BLaER1 (cell line): ENCODE measurements at regions not wholly inside any gene's neighbourhood (a gene's known extent, or its start where the extent isn't known, plus 50 kb on each side); places are given as distances from the start of the nearest gene placed in this dataset.
"Not testable (repeated sequence)": the region's sequence is repeated elsewhere in the genome, so short reads cannot be mapped to it uniquely, and the experiment has no call there.

Source experiments
- H3K27ac ChIP-seq: shearing (Covaris generic); formaldehyde crosslinking; 2 replicates; pipeline ENCODE4 v1.8.1; 2022
- H3K27me3 ChIP-seq: shearing (Covaris generic); formaldehyde crosslinking; 2 replicates; pipeline ENCODE4 v1.8.1; 2022
- H3K36me3 ChIP-seq: shearing (Covaris generic); formaldehyde crosslinking; 2 replicates; pipeline ENCODE4 v1.8.1; 2022
- H3K4me1 ChIP-seq: shearing (Covaris generic); formaldehyde crosslinking; 2 replicates; pipeline ENCODE4 v1.8.1; 2022
- H3K4me2 ChIP-seq: shearing (Covaris generic); formaldehyde crosslinking; 2 replicates; pipeline ENCODE4 v1.8.1; 2022
- H3K4me3 ChIP-seq: shearing (Covaris generic); formaldehyde crosslinking; 2 replicates; pipeline ENCODE4 v1.8.1; 2022
- H3K9ac ChIP-seq: shearing (Covaris generic); formaldehyde crosslinking; 2 replicates; pipeline ENCODE4 v1.8.1; 2022
- H3K9me3 ChIP-seq: shearing (Covaris generic); formaldehyde crosslinking; 2 replicates; pipeline ENCODE4 v1.8.1; 2022
- H4K20me1 ChIP-seq: shearing (Covaris generic); formaldehyde crosslinking; 2 replicates; pipeline ENCODE4 v1.8.1; 2022
- Cebpa-rat ChIP-seq: shearing (Covaris generic); IDR thresholded peaks from 2 replicates; pipeline ENCODE4 v1.8.1; 2022

GRCh38 chr17:33687831-33688230, 394.7 kb upstream of the ASIC2 start:
- H3K4me1 ChIP-seq, result no peaks in the 10 kb centered on the region
- H3K9me3 ChIP-seq, result no peaks in the 10 kb centered on the region
- no peaks in the 10 kb centered on the region for H4K20me1 ChIP-seq
- no peak overlapping the region for H3K4me2 ChIP-seq
- no peak for TF ChIP-seq Cebpa-rat
- no peaks in the 10 kb centered on the region for H3K27me3 ChIP-seq
- no peak overlapping the region for H3K27ac ChIP-seq
- no peak overlapping the region for H3K9ac ChIP-seq
- no peaks in the 10 kb centered on the region for H3K36me3 ChIP-seq
- no peak overlapping the region for H3K4me3 ChIP-seq

- Histone ChIP-seq H3K27ac (no peak overlapping the region), H3K4me1 (no peaks in the 10 kb centered on the region), H4K20me1 (no peaks in the 10 kb centered on the region), H3K9ac (no peak overlapping the region), H3K9me3 (no peaks in the 10 kb centered on the region), H3K27me3 (no peaks in the 10 kb centered on the region), H3K4me2 (no peak overlapping the region), H3K36me3 (no peaks in the 10 kb centered on the region), H3K4me3 (no peak overlapping the region)
- no peak for TF ChIP-seq Cebpa-rat
Observed at GRCh38 chr17:33688771-33689170, 395.7 kb upstream of the ASIC2 start.

- H3K9ac ChIP-seq, result no peak overlapping the region
- no peak for TF ChIP-seq Cebpa-rat
- H4K20me1 ChIP-seq, result no peaks in the 10 kb centered on the region
- H3K27ac ChIP-seq, result no peak overlapping the region
- H3K4me1 ChIP-seq, result no peaks in the 10 kb centered on the region
- no peaks in the 10 kb centered on the region for H3K9me3 ChIP-seq
- H3K36me3 ChIP-seq, result no peaks in the 10 kb centered on the region
- H3K4me2 ChIP-seq, result no peak overlapping the region
- no peaks in the 10 kb centered on the region for H3K27me3 ChIP-seq
- no peak overlapping the region for H3K4me3 ChIP-seq
Observed at GRCh38 chr17:33689725-33690124, 396.6 kb upstream of the ASIC2 start.

GRCh38 chr17:33695431-33695830, 402.3 kb upstream of the ASIC2 start:
- Histone ChIP-seq H3K36me3 (no peaks in the 10 kb centered on the region), H3K27me3 (no peaks in the 10 kb centered on the region)
- no peak for TF ChIP-seq Cebpa-rat

GRCh38 chr17:33696102-33696501, 403.0 kb upstream of the ASIC2 start:
- no peak overlapping the region for H3K4me2 ChIP-seq
- H3K9me3 ChIP-seq, result no peaks in the 10 kb centered on the region
- no peaks in the 10 kb centered on the region for H3K36me3 ChIP-seq
- H3K27me3 ChIP-seq, result no peaks in the 10 kb centered on the region
- no peaks in the 10 kb centered on the region for H4K20me1 ChIP-seq
- no peaks in the 10 kb centered on the region for H3K4me1 ChIP-seq
- TF ChIP-seq Cebpa-rat, result no peak
- H3K27ac ChIP-seq, result no peak overlapping the region
- H3K9ac ChIP-seq, result no peak overlapping the region
- no peak overlapping the region for H3K4me3 ChIP-seq

More at GRCh38 chr17:33695431-33695830, 402.3 kb upstream of the ASIC2 start:
- Histone ChIP-seq H3K9me3 (no peaks in the 10 kb centered on the region), H3K4me1 (no peaks in the 10 kb centered on the region), H3K4me2 (no peak overlapping the region), H3K27ac (no peak overlapping the region), H3K4me3 (no peak overlapping the region), H4K20me1 (no peaks in the 10 kb centered on the region), H3K9ac (no peak overlapping the region)

GRCh38 chr17:33697557-33697956, 404.5 kb upstream of the ASIC2 start:
- no peaks in the 10 kb centered on the region for H4K20me1 ChIP-seq
- TF ChIP-seq Cebpa-rat, result no peak
- H3K9me3 ChIP-seq, result no peaks in the 10 kb centered on the region
- no peaks in the 10 kb centered on the region for H3K36me3 ChIP-seq
- H3K4me2 ChIP-seq, result no peak overlapping the region
- H3K9ac ChIP-seq, result no peak overlapping the region
- H3K4me3 ChIP-seq, result no peak overlapping the region
- no peaks in the 10 kb centered on the region for H3K4me1 ChIP-seq
- no peaks in the 10 kb centered on the region for H3K27me3 ChIP-seq
- H3K27ac ChIP-seq, result no peak overlapping the region

- no peaks in the 10 kb centered on the region for H3K4me1 ChIP-seq
- H4K20me1 ChIP-seq, result no peaks in the 10 kb centered on the region
- no peaks in the 10 kb centered on the region for H3K36me3 ChIP-seq
- no peak overlapping the region for H3K9ac ChIP-seq
- H3K9me3 ChIP-seq, result no peaks in the 10 kb centered on the region
- H3K4me3 ChIP-seq, result no peak overlapping the region
- no peaks in the 10 kb centered on the region for H3K27me3 ChIP-seq
- H3K27ac ChIP-seq, result no peak overlapping the region
- TF ChIP-seq Cebpa-rat, result no peak
- no peak overlapping the region for H3K4me2 ChIP-seq
Observed at GRCh38 chr17:33701910-33702309, 408.8 kb upstream of the ASIC2 start.

- TF ChIP-seq Cebpa-rat, result no peak
- H3K9ac ChIP-seq, result no peak overlapping the region
- H3K27me3 ChIP-seq, result no peaks in the 10 kb centered on the region
- no peak overlapping the region for H3K4me3 ChIP-seq
- no peaks in the 10 kb centered on the region for H3K9me3 ChIP-seq
- no peaks in the 10 kb centered on the region for H3K36me3 ChIP-seq
- no peaks in the 10 kb centered on the region for H4K20me1 ChIP-seq
- no peak overlapping the region for H3K27ac ChIP-seq
- H3K4me1 ChIP-seq, result no peaks in the 10 kb centered on the region
- H3K4me2 ChIP-seq, result no peak overlapping the region
Observed at GRCh38 chr17:33704856-33705255, 411.8 kb upstream of the ASIC2 start.

GRCh38 chr17:33709881-33710280, 416.8 kb upstream of the ASIC2 start:
- H3K9me3 ChIP-seq, result no peaks in the 10 kb centered on the region
- H3K9ac ChIP-seq, result no peak overlapping the region
- no peak for TF ChIP-seq Cebpa-rat
- no peak overlapping the region for H3K4me2 ChIP-seq
- no peaks in the 10 kb centered on the region for H3K36me3 ChIP-seq
- H3K27ac ChIP-seq, result no peak overlapping the region
- H3K4me1 ChIP-seq, result peaks cover 6% of the 10 kb centered on the region; the same call in 1 of the 2 replicates
- H3K4me3 ChIP-seq, result no peak overlapping the region
- no peaks in the 10 kb centered on the region for H3K27me3 ChIP-seq
- H4K20me1 ChIP-seq, result no peaks in the 10 kb centered on the region

- no peak for TF ChIP-seq Cebpa-rat
- no peaks in the 10 kb centered on the region for H3K9me3 ChIP-seq
- no peaks in the 10 kb centered on the region for H4K20me1 ChIP-seq
- H3K4me3 ChIP-seq, result no peak overlapping the region
- H3K9ac ChIP-seq, result no peak overlapping the region
- H3K27me3 ChIP-seq, result no peaks in the 10 kb centered on the region
- peaks cover 6% of the 10 kb centered on the region; the same call in 1 of the 2 replicates for H3K4me1 ChIP-seq
- no peak overlapping the region for H3K27ac ChIP-seq
- H3K36me3 ChIP-seq, result no peaks in the 10 kb centered on the region
- H3K4me2 ChIP-seq, result no peak overlapping the region
Observed at GRCh38 chr17:33712120-33712519, 419.0 kb upstream of the ASIC2 start.

- peaks cover 2% of the 10 kb centered on the region; the same call in 1 of the 2 replicates for H3K4me1 ChIP-seq
Observed at GRCh38 chr17:33716957-33717356, 423.9 kb upstream of the ASIC2 start.

GRCh38 chr17:33723736-33724135, 430.6 kb upstream of the ASIC2 start:
- H3K4me3 ChIP-seq, H3K4me2 ChIP-seq, H3K9me3 ChIP-seq, H3K36me3 ChIP-seq, H3K27me3 ChIP-seq, H4K20me1 ChIP-seq, H3K9ac ChIP-seq, H3K27ac ChIP-seq, H3K4me1 ChIP-seq: not testable (repeated sequence)

More at GRCh38 chr17:33716957-33717356, 423.9 kb upstream of the ASIC2 start:
- no peak overlapping the region for H3K4me2 ChIP-seq
- no peak overlapping the region for H3K27ac ChIP-seq
- no peaks in the 10 kb centered on the region for H3K27me3 ChIP-seq
- H3K9me3 ChIP-seq, result no peaks in the 10 kb centered on the region
- no peak for TF ChIP-seq Cebpa-rat
- H3K36me3 ChIP-seq, result no peaks in the 10 kb centered on the region
- H3K4me3 ChIP-seq, result no peak overlapping the region
- no peaks in the 10 kb centered on the region for H4K20me1 ChIP-seq
- no peak overlapping the region for H3K9ac ChIP-seq
